ENCODE measurements at regions not wholly inside any gene's neighbourhood (a gene's known extent, or its start where the extent isn't known, plus 50 kb on each side); places are given as distances from the start of the nearest gene placed in this dataset.

- DNase-seq (ENCODE audit: low read depth, low spot score) = no peak
Measured at GRCh38 chr13:103835052-103835451, 768.8 kb upstream of the SLC10A2 start.

DNA sequence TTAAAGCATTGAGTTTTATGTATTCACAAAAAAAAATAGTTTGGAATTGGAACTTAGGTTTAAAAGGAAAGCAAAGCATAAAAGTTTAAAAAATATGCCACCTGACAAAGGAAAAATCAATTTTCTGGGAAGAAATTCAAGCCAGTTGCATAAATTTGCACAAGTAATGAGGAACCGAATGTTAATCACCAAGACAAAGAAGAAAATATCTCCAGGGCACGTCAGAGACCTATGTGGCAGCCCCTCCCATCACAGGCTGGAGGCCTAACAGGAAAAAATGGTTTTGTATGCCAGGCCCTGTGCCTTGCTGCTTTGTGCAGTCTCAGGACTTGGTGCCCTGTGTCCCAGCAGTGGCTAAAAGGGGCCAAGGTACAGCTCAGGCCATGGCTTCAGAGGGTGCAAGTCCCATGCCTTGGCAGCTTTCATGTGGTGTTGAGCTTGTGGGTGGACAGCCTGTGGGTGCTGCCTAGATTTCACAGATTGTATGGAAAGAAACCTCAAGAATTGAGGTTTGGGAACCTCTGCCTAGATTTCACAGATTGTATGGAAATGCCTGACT, 767.2 kb upstream of the SLC10A2 start:
- no peak for DNase-seq (ENCODE audit: low read depth, low spot score)

GRCh38 chr13:103815619-103816018, 749.4 kb upstream of the SLC10A2 start:
- no peak for DNase-seq (ENCODE audit: low read depth, low spot score)

- DNase-seq (ENCODE audit: low read depth, low spot score) = no peak
Measured at GRCh38 chr13:103812971-103813370, 746.8 kb upstream of the SLC10A2 start.

GRCh38 chr13:103812558-103812957, 746.3 kb upstream of the SLC10A2 start:
- no peak for DNase-seq (ENCODE audit: low read depth, low spot score)

DNA sequence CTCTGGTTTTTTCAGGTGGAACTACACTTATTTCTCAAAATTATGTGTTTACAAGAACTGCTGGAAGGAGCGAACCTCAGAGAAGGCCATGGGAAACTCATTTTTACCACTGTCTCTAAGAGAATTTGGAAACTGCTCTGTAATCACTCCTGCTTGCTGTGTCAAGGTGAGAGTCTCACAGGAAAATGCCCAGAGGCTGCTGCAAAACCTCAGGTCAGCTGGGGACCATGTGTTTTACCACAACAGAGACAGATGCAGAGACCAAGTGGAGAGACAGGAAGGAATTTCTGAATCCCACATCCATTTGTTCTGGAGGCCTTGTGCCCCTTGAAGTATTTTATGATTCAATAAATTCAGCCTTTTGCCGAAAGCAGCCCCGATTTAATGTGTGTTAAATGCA, 743.8 kb upstream of the SLC10A2 start:
- no peak for DNase-seq (ENCODE audit: low read depth, low spot score)

GRCh38 chr13:103805771-103806170, 739.6 kb upstream of the SLC10A2 start:
- DNase-seq (ENCODE audit: low read depth, low spot score) = no peak

DNA sequence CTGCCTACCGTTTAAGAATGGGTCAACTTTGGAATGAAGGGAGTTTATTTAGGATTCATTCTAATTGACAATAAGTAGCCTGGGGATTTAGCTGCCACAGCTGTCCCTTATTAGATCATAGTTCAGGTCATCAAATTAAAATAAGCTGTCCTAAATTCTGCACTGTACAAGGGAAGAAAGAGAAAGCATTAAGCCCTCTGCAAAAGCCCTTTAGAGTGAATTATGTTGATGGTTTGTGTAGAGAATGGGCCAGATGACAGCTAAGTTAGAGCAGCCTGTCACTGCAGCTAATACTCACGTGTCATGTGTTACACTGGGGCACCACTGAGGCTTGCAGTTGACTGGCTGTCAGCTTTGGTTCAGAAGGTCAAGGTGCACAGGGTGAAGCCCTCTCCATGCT, 737.1 kb upstream of the SLC10A2 start:
- no peak for DNase-seq (ENCODE audit: low read depth, low spot score)

DNA sequence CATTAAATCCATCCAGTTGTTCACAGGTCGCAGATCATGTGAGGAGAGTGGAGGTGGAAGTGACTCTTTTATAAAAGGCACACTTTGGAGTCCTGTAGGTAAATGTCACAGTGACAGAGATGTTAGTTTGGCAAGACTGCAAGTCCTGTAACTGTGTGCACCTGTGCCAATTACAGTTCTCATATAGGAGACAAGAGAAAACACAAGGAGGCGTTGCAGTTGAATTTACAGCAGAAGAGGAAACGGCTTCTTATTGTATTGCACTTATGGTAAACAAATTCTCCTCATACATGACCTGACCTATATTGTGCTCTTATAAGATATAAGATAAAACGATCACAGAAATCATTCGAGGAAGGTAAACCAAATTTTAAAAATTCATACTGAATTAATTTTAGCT, 732.8 kb upstream of the SLC10A2 start:
- DNase-seq (ENCODE audit: low read depth, low spot score) = no peak

GRCh38 chr13:103795892-103796478, 729.8 kb upstream of the SLC10A2 start:
- no peak for DNase-seq (ENCODE audit: low read depth, low spot score)

- DNase-seq (ENCODE audit: low read depth, low spot score) = no peak
Measured at GRCh38 chr13:103794526-103794925, 728.3 kb upstream of the SLC10A2 start.

GRCh38 chr13:103788061-103788652, 721.9 kb upstream of the SLC10A2 start:
- no peak for DNase-seq (ENCODE audit: low read depth, low spot score)

DNA sequence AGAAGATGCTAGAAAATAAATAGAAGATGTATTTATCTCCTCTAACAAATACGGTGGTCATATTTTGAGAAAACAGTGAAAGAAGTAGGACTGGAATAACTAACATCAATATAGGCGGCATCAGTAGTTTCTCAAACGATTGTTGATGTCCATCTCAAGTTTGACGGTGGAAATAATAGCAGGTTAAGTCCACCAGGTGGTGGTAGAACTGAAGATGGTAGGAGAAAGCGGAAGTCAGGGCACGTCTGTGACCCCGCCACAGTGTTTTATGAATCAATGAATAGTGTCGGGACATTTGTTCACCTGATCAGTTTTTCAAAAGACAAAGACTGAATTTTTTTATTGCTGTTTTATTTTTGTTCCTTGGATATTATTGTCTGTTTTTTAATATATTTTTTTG, 706.4 kb upstream of the SLC10A2 start:
- no peak for DNase-seq (ENCODE audit: low read depth, low spot score)

- no peak for DNase-seq (ENCODE audit: low read depth, low spot score)
Measured at GRCh38 chr13:103762523-103762922, 696.3 kb upstream of the SLC10A2 start.

GRCh38 chr13:103759361-103759760, 693.1 kb upstream of the SLC10A2 start:
- DNase-seq (ENCODE audit: low read depth, low spot score) = no peak

GRCh38 chr13:103758222-103758621, 692.0 kb upstream of the SLC10A2 start:
- no peak for DNase-seq (ENCODE audit: low read depth, low spot score)

GRCh38 chr13:103757361-103757760, 691.1 kb upstream of the SLC10A2 start:
- no peak for DNase-seq (ENCODE audit: low read depth, low spot score)

- DNase-seq (ENCODE audit: low read depth, low spot score) = no peak
Measured at GRCh38 chr13:103754783-103755182, 688.6 kb upstream of the SLC10A2 start.

DNA sequence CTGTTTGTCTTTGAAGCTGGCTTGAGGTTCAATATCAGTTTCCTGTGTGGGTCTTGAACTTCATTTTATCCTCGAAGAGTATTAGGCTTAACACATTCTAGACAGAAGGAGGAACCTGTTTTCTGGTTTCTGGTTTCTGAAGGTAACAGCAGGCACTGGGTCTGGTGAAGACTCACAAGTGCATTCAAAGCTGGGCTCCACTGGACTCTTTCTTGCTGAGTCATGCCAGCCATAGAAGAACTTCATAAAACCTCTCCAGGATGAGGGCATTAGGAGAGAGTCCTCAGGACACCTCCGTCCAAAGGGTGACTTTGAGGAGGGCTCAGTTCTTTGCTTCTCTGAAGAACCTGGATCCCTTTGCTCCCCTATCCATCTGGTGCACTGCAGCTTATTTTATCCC, 668.6 kb upstream of the SLC10A2 start:
- DNase-seq (ENCODE audit: low read depth, low spot score) = no peak

- DNase-seq (ENCODE audit: low read depth, low spot score) = no peak
Measured at GRCh38 chr13:103731959-103732358, 665.7 kb upstream of the SLC10A2 start.

DNA sequence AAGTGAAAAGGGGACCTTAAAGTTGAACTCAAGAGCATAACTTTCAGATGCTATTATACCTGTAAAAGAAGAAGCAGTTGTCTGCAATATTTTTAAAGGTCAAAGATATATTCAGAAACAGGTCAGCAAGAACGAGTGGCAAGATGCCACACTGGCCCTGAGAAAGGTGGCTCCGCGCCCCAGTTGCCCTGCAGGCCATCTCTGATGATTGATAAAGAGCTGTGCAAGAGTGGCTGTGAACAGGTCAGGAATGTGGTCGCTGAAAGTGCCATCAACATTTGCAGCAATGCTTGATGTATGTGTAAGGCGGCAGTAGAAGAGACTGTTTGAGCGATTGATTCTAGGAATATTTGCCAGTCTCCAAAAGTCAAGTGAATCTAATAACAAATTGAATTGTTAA, 664.2 kb upstream of the SLC10A2 start:
- no peak for DNase-seq (ENCODE audit: low read depth, low spot score)

GRCh38 chr13:103726808-103727207, 660.6 kb upstream of the SLC10A2 start:
- no peak for DNase-seq (ENCODE audit: low read depth, low spot score)

DNA sequence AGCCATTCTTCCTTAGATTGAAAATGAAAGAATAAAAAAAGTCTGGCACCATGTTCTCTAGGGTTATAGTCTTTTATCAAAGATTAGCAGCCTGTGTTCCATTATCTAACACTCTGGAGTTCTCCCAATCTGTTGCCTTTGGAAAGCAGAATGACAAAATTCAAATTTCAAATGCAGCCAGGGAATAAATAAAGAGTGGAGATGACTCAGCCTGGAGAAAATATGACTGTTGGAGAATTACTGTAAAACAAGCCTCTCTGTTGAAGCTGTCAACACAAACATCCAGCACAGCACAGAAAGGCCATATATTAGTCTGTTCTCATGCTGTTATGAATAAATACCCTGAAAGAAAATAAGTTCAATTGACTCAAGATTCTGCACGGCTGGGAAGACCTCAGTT, 650.5 kb upstream of the SLC10A2 start:
- no peak for DNase-seq (ENCODE audit: low read depth, low spot score)

GRCh38 chr13:103715335-103715734, 649.1 kb upstream of the SLC10A2 start:
- no peak for DNase-seq (ENCODE audit: low read depth, low spot score)

Data from activated naive CD8-positive, alpha-beta T cell treated with anti-CD3 and anti-CD28 coated beads, Interleukin-2, amount 50 U/mL, for 16 hours (primary cell).